IMR-90 (cell line): ENCODE measurements at regions not wholly inside any gene's neighbourhood (a gene's known extent, or its start where the extent isn't known, plus 50 kb on each side); places are given as distances from the start of the nearest gene placed in this dataset.

ENCODE experiments used
- ATAC-seq: fragments of 200-7000 bp; cut with Tn5 transposase; 2 replicates; pipeline ENCODE4 v1.9.1; 2020; ENCODE audit warnings: low read depth, mild to moderate bottlenecking, moderate library complexity
- BruUV-seq: library from RNA; stranded (reverse); fragments of 400-500 nt; replicated peaks from 2 replicates; lab custom pipeline; 2021; lab: Mats Ljungman, UMichigan
- CTCF ChIA-PET: fragments of 300-600 bp; formaldehyde crosslinking; extraction: SDS; loops from one replicate; lab custom pipeline; 2021; ENCODE audit warnings: antibody characterized with exemption; lab: Yijun Ruan, JAX
- POLR2A ChIA-PET: fragments of 300-600 bp; sonication (Branson Sonifier 250); formaldehyde crosslinking; loops from one replicate; lab custom pipeline; 2022; ENCODE audit warnings: antibody characterized with exemption; ENCODE audit not compliant: unreplicated experiment; lab: Charles Lee
- DNase-seq: peaks from one replicate; pipeline ENCODE4 v3.0.0; 2013
- H2AFZ ChIP-seq: replicated peaks from 2 replicates; pipeline ENCODE3; 2013; ENCODE audit warnings: low read length, mild to moderate bottlenecking; ENCODE audit not compliant: poor library complexity
- H2AK5ac ChIP-seq: 2 replicates; pipeline ENCODE4 v1.6.1; 2013; ENCODE audit warnings: low read depth, low read length, inconsistent platforms
- H2AK9ac ChIP-seq: replicated peaks from 2 replicates; pipeline ENCODE3; 2013; ENCODE audit warnings: mild to moderate bottlenecking, low read depth, low read length, moderate library complexity; ENCODE audit not compliant: poor library complexity
- H2BK120ac ChIP-seq: 2 replicates; pipeline ENCODE4 v1.6.1; 2013; ENCODE audit warnings: low read depth, low read length, inconsistent platforms
- H2BK15ac ChIP-seq: 3 replicates; pipeline ENCODE4 v1.6.1; 2013; ENCODE audit warnings: low read depth, low read length, inconsistent platforms
- H2BK20ac ChIP-seq: 2 replicates; pipeline ENCODE4 v1.6.1; 2013; ENCODE audit warnings: low read depth, mild to moderate bottlenecking, inconsistent platforms, low read length, moderate library complexity
- H2BK5ac ChIP-seq: 2 replicates; pipeline ENCODE4 v1.6.1; 2013; ENCODE audit warnings: mild to moderate bottlenecking, low read depth, low read length, inconsistent platforms; ENCODE audit not compliant: poor library complexity, severe bottlenecking
- H3K14ac ChIP-seq: replicated peaks from 2 replicates; pipeline ENCODE4 v1.6.1; 2013; ENCODE audit warnings: low read depth, low read length, inconsistent platforms
- H3K18ac ChIP-seq: 2 replicates; pipeline ENCODE4 v1.6.1; 2013; ENCODE audit warnings: low read depth, low read length, control low read depth
- H3K23ac ChIP-seq: 2 replicates; pipeline ENCODE4 v1.6.1; 2013; ENCODE audit warnings: low read depth, low read length, inconsistent platforms
- H3K27ac ChIP-seq: 2 replicates; pipeline ENCODE4 v1.5.1; 2013; ENCODE audit warnings: mild to moderate bottlenecking, control low read depth, low read length; ENCODE audit not compliant: insufficient read depth
- H3K27me3 ChIP-seq: 2 replicates; pipeline ENCODE4 v1.6.1; 2013; ENCODE audit warnings: low read length; ENCODE audit not compliant: control insufficient read depth, insufficient read depth
- H3K36me3 ChIP-seq: 2 replicates; pipeline ENCODE4 v1.6.1; 2013; ENCODE audit warnings: low read length, mixed read lengths; ENCODE audit not compliant: control insufficient read depth, insufficient read depth
- H3K4ac ChIP-seq: 2 replicates; pipeline ENCODE4 v1.6.1; 2013; ENCODE audit warnings: low read depth, low read length, inconsistent platforms
- H3K4me1 ChIP-seq: 2 replicates; pipeline ENCODE4 v1.6.1; 2013; ENCODE audit warnings: low read length, mixed read lengths; ENCODE audit not compliant: control insufficient read depth, insufficient read depth
- H3K4me2 ChIP-seq: 2 replicates; pipeline ENCODE4 v1.6.1; 2013; ENCODE audit warnings: low read depth, mild to moderate bottlenecking, control low read depth, low read length, moderate library complexity
- H3K4me3 ChIP-seq: 2 replicates; pipeline ENCODE4 v1.5.1; 2013; ENCODE audit warnings: low read depth, mild to moderate bottlenecking, control low read depth, low read length, moderate library complexity; ENCODE audit not compliant: insufficient read depth
- H3K56ac ChIP-seq: 2 replicates; pipeline ENCODE4 v1.6.1; 2013; ENCODE audit warnings: low read length, inconsistent platforms; ENCODE audit not compliant: insufficient read depth; ENCODE audit errors: extremely low read depth
- H3K79me1 ChIP-seq, 2 experiments: 2 replicates each; pipeline ENCODE4 v1.6.1; 2013; ENCODE audit warnings: low read length in 2 of 2, inconsistent platforms in 1 of 2, low read depth in 1 of 2
- H3K9ac ChIP-seq: 2 replicates; pipeline ENCODE4 v1.6.1; 2013; ENCODE audit warnings: low read depth, low read length, control low read depth
- H3K9me1 ChIP-seq: 2 replicates; pipeline ENCODE4 v1.6.1; 2013; ENCODE audit warnings: low read length, inconsistent platforms; ENCODE audit not compliant: insufficient read depth
- H3K9me3 ChIP-seq: 2 replicates; pipeline ENCODE4 v1.6.1; 2013; ENCODE audit warnings: low read length; ENCODE audit not compliant: control insufficient read depth, insufficient read depth
- H4K20me1 ChIP-seq: 2 replicates; pipeline ENCODE4 v1.6.1; 2013; ENCODE audit warnings: low read length, inconsistent platforms; ENCODE audit not compliant: insufficient read depth
- H4K5ac ChIP-seq: 2 replicates; pipeline ENCODE4 v1.6.1; 2013; ENCODE audit warnings: mild to moderate bottlenecking, low read depth, low read length, control low read depth
- H4K8ac ChIP-seq, 2 experiments: 2 replicates each; pipeline ENCODE4 v1.6.1; 2013; ENCODE audit warnings: low read depth in 2 of 2, low read length in 2 of 2, control low read depth in 1 of 2, inconsistent platforms in 1 of 2
- H4K91ac ChIP-seq: 2 replicates; pipeline ENCODE4 v1.6.1; 2013; ENCODE audit warnings: low read depth, low read length, inconsistent platforms; ENCODE audit not compliant: insufficient read depth
- CEBPB ChIP-seq: IDR thresholded peaks from 2 replicates; pipeline ENCODE4 v1.6.1; 2012; ENCODE audit warnings: low read depth, low read length, improper control_type of control experiment
- CHD1 ChIP-seq: IDR thresholded peaks from 2 replicates; pipeline ENCODE4 v1.6.1; 2012; ENCODE audit warnings: low read depth, low read length, improper control_type of control experiment
- ELK1 ChIP-seq: fragments of 150-350 bp; IDR thresholded peaks from 2 replicates; pipeline ENCODE4 v1.6.1; 2016; ENCODE audit warnings: low read depth, mild to moderate bottlenecking, low read length, moderate library complexity, borderline replicate concordance
- FOS ChIP-seq: fragments of 150-350 bp; IDR thresholded peaks from 2 replicates; pipeline ENCODE4 v1.6.1; 2016; ENCODE audit warnings: low read depth, low read length
- MXI1 ChIP-seq: IDR thresholded peaks from 2 replicates; pipeline ENCODE4 v1.6.1; 2012; ENCODE audit warnings: low read depth, mild to moderate bottlenecking, low read length, moderate library complexity, borderline replicate concordance
- NFE2L2 ChIP-seq: fragments of 150-350 bp; IDR thresholded peaks from 2 replicates; pipeline ENCODE4 v1.6.1; 2016; ENCODE audit warnings: low read depth, mild to moderate bottlenecking, low read length
- POLR2A ChIP-seq: IDR thresholded peaks from 2 replicates; pipeline ENCODE4 v1.6.1; 2012; ENCODE audit warnings: mild to moderate bottlenecking, low read depth, low read length
- RAD21 ChIP-seq: IDR thresholded peaks from 2 replicates; pipeline ENCODE4 v1.6.1; 2012; ENCODE audit warnings: low read length, improper control_type of control experiment
- RCOR1 ChIP-seq: IDR thresholded peaks from 2 replicates; pipeline ENCODE4 v1.6.1; 2012; ENCODE audit warnings: mild to moderate bottlenecking, low read length, improper control_type of control experiment; ENCODE audit not compliant: insufficient replicate concordance
- SMC3 ChIP-seq: fragments of 150-350 bp; IDR thresholded peaks from 2 replicates; pipeline ENCODE4 v1.6.1; 2016; ENCODE audit warnings: low read depth, mild to moderate bottlenecking, antibody characterized with exemption, low read length, moderate library complexity
- WGBS, 2 experiments: methylation state at CpG; one replicate each; pipeline versions ENCODE4 v1.1.5 to v1.1.7; 2013; ENCODE audit warnings: missing lambda C conversion rate in 2 of 2; ENCODE audit not compliant: insufficient read length in 1 of 2; ENCODE audit errors: extremely low coverage in 2 of 2; 5-methylcytosine and 5-hydroxymethylcytosine counted together
- dilution Hi-C: fragments of 300-500 bp; cut with HindIII; formaldehyde crosslinking; loops from one replicate; pipeline ENCODE4 v1.14.3; 2018; ENCODE audit warnings: low sequenced_read_pairs; ENCODE audit not compliant: unreplicated experiment
- in situ Hi-C: fragments of 300-500 bp; cut with MboI; formaldehyde crosslinking; loops from 3 replicates; pipeline ENCODE4 v1.14.3; 2019; ENCODE audit warnings: low sequenced_read_pairs, inconsistent platforms, mixed read lengths
- intact Hi-C: fragments of 100-400 bp; cut with micrococcal nuclease; formaldehyde crosslinking; loops from 2 replicates; pipeline ENCODE4 v1.10.0; 2022
- TF ChIP-seq, protein P1 (sequence below): fragments of 150-350 bp; IDR thresholded peaks from 2 replicates; pipeline ENCODE4 v1.6.1; 2017; ENCODE audit warnings: mild to moderate bottlenecking, antibody characterized with exemption, low read length, low read depth

- no TSS peak for BruUV-seq
- Histone ChIP-seq H2AK9ac (no peak overlapping the region), H3K9ac (no peak overlapping the region), H2BK15ac (no peak overlapping the region), H2BK20ac (no peak overlapping the region), H2BK120ac (no peak overlapping the region), H3K4me3 (no peak overlapping the region), H3K4me2 (no peak overlapping the region), H4K91ac (no peak overlapping the region), H4K8ac (no peak overlapping the region), H3K36me3 (no peaks in the 10 kb centered on the region), H2BK5ac (no peak overlapping the region), H3K4ac (no peak overlapping the region), H2AFZ (no peak overlapping the region), H3K4me1 (peaks cover 3% of the 10 kb centered on the region; the same call in 1 of the 2 replicates), H3K79me1 (no peaks in the 10 kb centered on the region), H3K18ac (no peak overlapping the region), H3K9me3 (no peaks in the 10 kb centered on the region), H3K23ac (no peak overlapping the region), H4K20me1 (no peaks in the 10 kb centered on the region), H3K27ac (no peak overlapping the region), H3K27me3 (peaks cover 1% of the 10 kb centered on the region; the same call in 1 of the 2 replicates), H4K5ac (no peak overlapping the region), H3K56ac (no peak overlapping the region), H3K9me1 (peaks cover 5% of the 10 kb centered on the region; the same call in 1 of the 2 replicates), H2AK5ac (no peak overlapping the region), H3K14ac (no peak overlapping the region)
- in situ Hi-C loops (no loop called here), intact Hi-C loops (no loop called here), dilution Hi-C loops (no loop called here)
- DNase-seq (no peak), ATAC-seq (no peak)
- TF ChIP-seq MXI1 = no peak
- no peak for TF ChIP-seq CHD1
- no peak for TF ChIP-seq NFE2L2
- no peak for TF ChIP-seq FOS
- TF ChIP-seq, protein P1, sequence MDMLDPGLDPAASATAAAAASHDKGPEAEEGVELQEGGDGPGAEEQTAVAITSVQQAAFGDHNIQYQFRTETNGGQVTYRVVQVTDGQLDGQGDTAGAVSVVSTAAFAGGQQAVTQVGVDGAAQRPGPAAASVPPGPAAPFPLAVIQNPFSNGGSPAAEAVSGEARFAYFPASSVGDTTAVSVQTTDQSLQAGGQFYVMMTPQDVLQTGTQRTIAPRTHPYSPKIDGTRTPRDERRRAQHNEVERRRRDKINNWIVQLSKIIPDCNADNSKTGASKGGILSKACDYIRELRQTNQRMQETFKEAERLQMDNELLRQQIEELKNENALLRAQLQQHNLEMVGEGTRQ = no peak
- no peak for TF ChIP-seq POLR2A
- TF ChIP-seq SMC3 = no peak
- no peak for TF ChIP-seq RCOR1
- no peak for TF ChIP-seq RAD21
- TF ChIP-seq CEBPB = no peak
- TF ChIP-seq ELK1 = no peak
- CTCF ChIA-PET = no interaction called here
- WGBS, 2 experiments = 88% methylated on average over 3 of the region's 6 CpGs; no CpG with 5 or more reads in 1 of the 2 experiments
- POLR2A ChIA-PET = no interaction called here
These were observed 393.9 kb upstream of the CFAP20DC start for GRCh38 chr3:59443618-59444293.
